ENCODE measurements at regions not wholly inside any gene's neighbourhood (a gene's known extent, or its start where the extent isn't known, plus 50 kb on each side); places are given as distances from the start of the nearest gene placed in this dataset.

GRCh38 chr19:5240011-5240410, 100.6 kb downstream of the PTPRS start:
- intact Hi-C loops (cut with micrococcal nuclease; ENCODE audit: unreplicated experiment), result no loop called here
- TF ChIP-seq ZFP36 (IDR thresholded peaks at IDR 0.05; ENCODE audit: borderline replicate concordance, low read depth, low read length, partially characterized antibody) (no peak), KLF13 (CRISPR knock-in tag; IDR thresholded peaks at IDR 0.05) (no peak), ZNF3 (CRISPR knock-in tag; IDR thresholded peaks at IDR 0.05) (no peak), NCOA2 (CRISPR knock-in tag; IDR thresholded peaks at IDR 0.05) (no peak), E2F2 (CRISPR knock-in tag; IDR thresholded peaks at IDR 0.05; ENCODE audit: borderline replicate concordance) (no peak), MXD4 (CRISPR knock-in tag; IDR thresholded peaks at IDR 0.05) (no peak), CREB3 (CRISPR knock-in tag; IDR thresholded peaks at IDR 0.05) (no peak), MEIS2 (CRISPR knock-in tag; IDR thresholded peaks at IDR 0.05) (no peak), NPAS2 (CRISPR knock-in tag; IDR thresholded peaks at IDR 0.05; ENCODE audit: borderline replicate concordance) (no peak), FOXM1 (CRISPR knock-in tag; IDR thresholded peaks at IDR 0.05) (no peak), FOXJ3 (CRISPR knock-in tag; IDR thresholded peaks at IDR 0.05; ENCODE audit: borderline replicate concordance) (no peak), ZNF496 (CRISPR knock-in tag; IDR thresholded peaks at IDR 0.05; ENCODE audit: insufficient replicate concordance) (no peak), JARID2 (CRISPR knock-in tag; IDR thresholded peaks at IDR 0.05; ENCODE audit: insufficient replicate concordance) (no peak)
- TF ChIP-seq, protein P1, sequence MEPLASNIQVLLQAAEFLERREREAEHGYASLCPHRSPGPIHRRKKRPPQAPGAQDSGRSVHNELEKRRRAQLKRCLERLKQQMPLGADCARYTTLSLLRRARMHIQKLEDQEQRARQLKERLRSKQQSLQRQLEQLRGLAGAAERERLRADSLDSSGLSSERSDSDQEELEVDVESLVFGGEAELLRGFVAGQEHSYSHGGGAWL (CRISPR knock-in tag; IDR thresholded peaks at IDR 0.05), result no peak
- TF ChIP-seq, protein P2, sequence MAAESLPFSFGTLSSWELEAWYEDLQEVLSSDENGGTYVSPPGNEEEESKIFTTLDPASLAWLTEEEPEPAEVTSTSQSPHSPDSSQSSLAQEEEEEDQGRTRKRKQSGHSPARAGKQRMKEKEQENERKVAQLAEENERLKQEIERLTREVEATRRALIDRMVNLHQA (CRISPR knock-in tag; IDR thresholded peaks at IDR 0.05), result no peak
- TF ChIP-seq, protein P3, sequence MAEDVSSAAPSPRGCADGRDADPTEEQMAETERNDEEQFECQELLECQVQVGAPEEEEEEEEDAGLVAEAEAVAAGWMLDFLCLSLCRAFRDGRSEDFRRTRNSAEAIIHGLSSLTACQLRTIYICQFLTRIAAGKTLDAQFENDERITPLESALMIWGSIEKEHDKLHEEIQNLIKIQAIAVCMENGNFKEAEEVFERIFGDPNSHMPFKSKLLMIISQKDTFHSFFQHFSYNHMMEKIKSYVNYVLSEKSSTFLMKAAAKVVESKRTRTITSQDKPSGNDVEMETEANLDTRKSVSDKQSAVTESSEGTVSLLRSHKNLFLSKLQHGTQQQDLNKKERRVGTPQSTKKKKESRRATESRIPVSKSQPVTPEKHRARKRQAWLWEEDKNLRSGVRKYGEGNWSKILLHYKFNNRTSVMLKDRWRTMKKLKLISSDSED (CRISPR knock-in tag; IDR thresholded peaks at IDR 0.05), result no peak
- TF ChIP-seq, protein P4, sequence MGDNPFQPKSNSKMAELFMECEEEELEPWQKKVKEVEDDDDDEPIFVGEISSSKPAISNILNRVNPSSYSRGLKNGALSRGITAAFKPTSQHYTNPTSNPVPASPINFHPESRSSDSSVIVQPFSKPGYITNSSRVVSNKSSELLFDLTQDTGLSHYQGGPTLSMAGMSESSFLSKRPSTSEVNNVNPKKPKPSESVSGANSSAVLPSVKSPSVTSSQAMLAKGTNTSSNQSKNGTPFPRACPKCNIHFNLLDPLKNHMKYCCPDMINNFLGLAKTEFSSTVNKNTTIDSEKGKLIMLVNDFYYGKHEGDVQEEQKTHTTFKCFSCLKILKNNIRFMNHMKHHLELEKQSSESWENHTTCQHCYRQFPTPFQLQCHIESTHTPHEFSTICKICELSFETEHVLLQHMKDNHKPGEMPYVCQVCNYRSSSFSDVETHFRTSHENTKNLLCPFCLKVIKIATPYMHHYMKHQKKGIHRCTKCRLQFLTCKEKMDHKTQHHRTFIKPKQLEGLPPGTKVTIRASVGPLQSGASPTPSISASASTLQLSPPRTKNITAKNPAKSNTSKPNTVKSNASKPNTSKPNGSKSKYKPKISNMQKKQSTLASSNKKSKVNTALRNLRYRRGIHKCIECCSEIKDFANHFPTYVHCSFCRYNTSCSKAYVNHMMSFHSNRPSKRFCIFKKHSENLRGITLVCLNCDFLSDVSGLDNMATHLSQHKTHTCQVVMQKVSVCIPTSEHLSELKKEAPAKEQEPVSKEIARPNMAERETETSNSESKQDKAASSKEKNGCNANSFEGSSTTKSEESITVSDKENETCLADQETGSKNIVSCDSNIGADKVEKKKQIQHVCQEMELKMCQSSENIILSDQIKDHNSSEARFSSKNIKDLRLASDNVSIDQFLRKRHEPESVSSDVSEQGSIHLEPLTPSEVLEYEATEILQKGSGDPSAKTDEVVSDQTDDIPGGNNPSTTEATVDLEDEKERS (CRISPR knock-in tag; IDR thresholded peaks at IDR 0.05), result no peak
- POLR2A ChIA-PET, result no interaction called here
- FAIRE-seq, result no peak
- H3K4me2 ChIP-seq (ENCODE audit: low read depth, low read length), result no peak overlapping the region
- no peak overlapping the region for H3K27ac ChIP-seq (ENCODE audit: extremely low read length, insufficient read depth, low read length)
- no peaks in the 10 kb centered on the region for H3K27me3 ChIP-seq (ENCODE audit: control insufficient read depth in 1 of 2, insufficient read depth in 2 of 2, low read length in 2 of 2)
- no peak overlapping the region for H2AFZ ChIP-seq (ENCODE audit: low read length)
- no peak overlapping the region for H3K9ac ChIP-seq (ENCODE audit: insufficient read depth, low read depth, low read length)
- in situ Hi-C loops (cut with HindIII; ENCODE audit: extremely low pct_ligation_motif_present, low pct_unique_long_range_greater_than_20kb), result no loop called here
- peaks cover 0 to 2% of the 10 kb centered on the region in 2 experiments; a peak in 1 of 5 replicates for H3K36me3 ChIP-seq (replicated peaks in 1 of 2; ENCODE audit: control insufficient read depth in 1 of 2, insufficient read depth in 2 of 2, low read length in 2 of 2)
- H3K4me3 ChIP-seq (replicated peaks in 1 of 3; ENCODE audit: insufficient read depth in 1 of 3, low read depth in 2 of 3, low read length in 3 of 3), result no peak overlapping the region
- H3K4me1 ChIP-seq (ENCODE audit: insufficient read depth, low read length), result no peaks in the 10 kb centered on the region
- no peaks in the 10 kb centered on the region for H3K9me3 ChIP-seq (ENCODE audit: low read length)
- no peaks in the 10 kb centered on the region for H3K79me2 ChIP-seq (ENCODE audit: insufficient read depth, low read length)
- 98% methylated on average over 10 of the region's 22 CpGs for WGBS (ENCODE audit: low lambda C conversion rate)
- no peaks in the 10 kb centered on the region for H4K20me1 ChIP-seq (ENCODE audit: insufficient read depth, low read length)
- DNase-seq (ENCODE audit: low spot score), result no peak
- no TSS peak for BruUV-seq (replicated peaks)
- CTCF ChIA-PET (ENCODE audit: low intra/inter-chr PET ratio, low total read pairs), result no interaction called here
- no peak for ATAC-seq

All from HepG2 (cell line).